GM19452 (cell line): ENCODE measurements at regions not wholly inside any gene's neighbourhood (a gene's known extent, or its start where the extent isn't known, plus 50 kb on each side); places are given as distances from the start of the nearest gene placed in this dataset.
"Not testable (repeated sequence)": the region's sequence is repeated elsewhere in the genome, so short reads cannot be mapped to it uniquely, and the experiment has no call there.

ENCODE experiments used
- ATAC-seq: cut with Tn5 transposase; IDR thresholded peaks from one replicate; pipeline ENCODE4 v1.9.1; 2021; ENCODE audit not compliant: unreplicated experiment

DNA sequence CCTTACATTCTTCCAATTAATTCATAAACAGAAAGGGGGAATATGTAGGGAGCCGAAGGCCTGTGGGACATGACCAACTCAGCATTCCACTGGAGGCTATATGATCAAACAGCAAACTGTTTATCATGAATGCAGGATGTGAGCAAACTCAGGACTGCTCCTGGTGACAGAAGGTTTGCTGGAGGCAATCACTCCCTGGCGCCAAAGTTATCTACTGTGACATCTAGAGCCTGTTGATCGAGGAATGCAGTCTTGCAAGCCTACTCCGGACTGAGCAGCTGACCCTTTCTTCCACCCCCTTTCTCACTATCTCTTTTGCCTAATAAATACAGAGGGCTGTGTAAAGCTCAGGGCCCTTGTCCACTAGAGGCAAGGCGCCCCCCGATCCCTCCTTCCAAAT is 122.0 kb upstream of the ZCCHC13 start:
- not testable (repeated sequence) for ATAC-seq

DNA sequence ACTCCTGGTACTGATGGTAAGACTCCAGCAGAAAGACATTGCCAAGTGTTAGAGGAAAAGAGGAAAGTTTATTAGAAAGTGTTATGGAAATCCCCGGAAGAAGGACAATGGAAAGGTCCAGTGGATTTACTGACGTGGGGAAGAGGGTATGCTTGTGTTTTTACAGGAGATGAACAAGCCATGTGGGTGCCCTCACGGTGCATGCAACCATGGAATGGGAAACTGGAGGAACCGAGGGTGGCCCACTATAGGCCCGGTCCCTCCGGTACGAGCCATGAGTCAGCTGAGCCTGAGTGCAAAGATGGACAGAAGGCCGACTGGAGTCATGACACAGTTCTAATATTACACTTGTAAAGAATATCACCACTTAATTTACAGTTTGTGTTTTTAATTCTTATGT is 123.3 kb upstream of the ZCCHC13 start:
- no peak for ATAC-seq

DNA sequence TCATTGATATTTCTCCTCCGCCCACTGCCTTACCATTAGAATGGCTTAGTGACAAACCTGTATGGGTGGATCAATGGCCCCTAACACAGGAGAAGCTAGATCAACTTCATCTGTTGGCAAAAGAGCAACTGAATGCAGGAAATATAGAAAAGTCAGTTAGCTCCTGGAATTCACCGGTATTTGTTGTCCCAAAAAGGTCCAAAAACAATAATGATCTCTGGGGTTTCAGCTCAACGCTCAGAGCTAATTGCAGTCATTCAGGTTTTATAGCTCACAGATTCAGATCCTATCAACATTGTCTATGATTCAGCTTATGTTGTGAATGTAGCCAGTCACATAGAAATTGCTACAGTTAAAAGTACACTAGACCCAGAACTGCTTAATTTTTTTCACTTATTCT is 124.0 kb upstream of the ZCCHC13 start:
- no peak for ATAC-seq

DNA sequence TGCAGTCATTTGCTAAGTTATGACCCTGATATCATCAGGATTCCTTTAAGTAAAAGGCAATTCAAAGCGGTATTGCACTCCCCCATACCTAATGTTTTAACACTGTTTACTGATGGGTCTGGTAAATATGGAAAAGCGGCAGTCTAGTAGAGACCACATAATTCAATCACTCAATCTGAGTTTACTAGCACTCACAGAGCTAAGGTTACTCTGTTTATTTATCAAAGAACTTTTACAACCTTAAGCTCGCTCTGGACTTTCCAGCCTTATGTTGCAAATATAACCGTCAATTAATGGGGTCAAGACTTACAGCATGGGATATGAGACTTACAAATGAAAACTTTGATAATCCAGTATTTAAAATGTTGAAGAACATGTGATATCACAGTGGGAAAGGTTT is 124.5 kb upstream of the ZCCHC13 start:
- no peak for ATAC-seq

DNA sequence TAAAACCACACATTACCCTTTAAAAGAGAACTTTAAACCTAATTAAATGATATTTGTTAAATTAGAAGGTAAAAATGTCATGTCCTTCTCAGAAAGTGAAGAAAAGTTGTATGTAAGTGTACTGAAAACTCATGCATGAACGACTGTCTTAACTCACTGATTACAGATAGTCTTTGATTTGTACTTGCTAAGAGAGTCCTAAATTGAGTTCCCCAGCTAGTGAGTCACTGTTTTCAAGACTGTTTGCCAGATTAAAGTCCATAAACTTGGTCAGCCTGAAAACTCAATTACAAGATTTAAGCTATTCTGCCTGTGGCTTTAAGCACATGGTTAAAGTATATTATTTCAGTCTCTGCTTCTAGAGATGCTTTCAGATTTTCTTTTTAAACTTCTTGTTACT is 124.9 kb upstream of the ZCCHC13 start:
- ATAC-seq = no peak

DNA sequence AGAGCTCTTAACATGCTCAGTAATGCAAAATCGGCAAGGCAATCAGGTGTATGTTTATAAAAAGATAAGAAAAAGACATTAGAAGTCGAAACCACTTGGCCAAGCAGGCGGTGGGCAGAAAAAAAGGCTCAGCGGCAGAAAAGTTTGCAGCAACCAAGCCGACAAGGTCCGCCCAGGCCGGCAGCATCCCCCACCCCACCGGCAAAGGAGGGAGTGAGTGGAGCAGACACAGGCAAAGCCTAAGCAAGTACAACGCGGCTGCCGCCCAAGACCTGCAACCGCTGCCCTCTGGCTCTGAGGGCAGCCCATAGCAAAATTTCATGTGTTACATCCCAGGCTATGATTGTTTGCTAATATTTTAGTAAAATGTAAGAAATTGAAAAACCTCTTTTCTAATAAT is 125.4 kb upstream of the ZCCHC13 start:
- no peak for ATAC-seq

DNA sequence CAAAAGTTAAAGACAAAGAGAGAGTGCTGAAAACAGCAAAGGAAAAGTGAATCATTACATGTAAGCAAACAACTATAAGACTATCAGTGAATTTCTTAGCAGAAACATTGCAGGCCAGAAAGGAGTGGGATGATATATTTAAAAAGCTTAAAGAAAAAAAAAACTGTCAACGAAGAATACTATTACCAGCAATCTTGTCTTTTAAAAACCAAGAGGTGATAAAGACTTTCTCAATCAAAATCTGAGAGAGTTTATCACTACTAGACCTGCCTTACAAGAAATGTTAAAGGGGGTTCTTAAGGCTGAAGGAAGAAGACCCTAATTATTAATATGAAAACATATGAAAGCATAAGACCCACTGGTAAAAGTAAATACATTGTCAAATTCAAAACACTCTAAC is 132.5 kb upstream of the ZCCHC13 start:
- no peak for ATAC-seq

DNA sequence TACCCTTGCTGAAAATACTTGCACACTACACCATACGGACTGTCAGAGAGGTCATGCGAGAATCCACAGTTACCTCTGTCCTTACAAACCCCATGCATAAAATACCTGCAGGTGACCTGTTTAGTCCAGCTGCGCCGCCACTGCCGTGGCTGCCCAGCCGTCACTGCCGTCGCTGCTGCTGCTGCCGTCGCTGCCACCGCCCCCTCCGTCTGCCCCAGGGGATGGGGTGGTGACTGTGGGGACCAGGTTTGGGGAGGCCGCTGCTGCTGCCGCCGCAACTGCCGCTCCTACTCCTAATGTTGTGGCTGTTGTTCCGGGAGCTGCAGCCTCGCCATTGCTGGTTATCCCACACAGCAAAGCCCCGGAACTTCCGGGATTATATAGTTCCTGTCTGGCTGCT is 141.8 kb upstream of the ZCCHC13 start:
- no peak for ATAC-seq

DNA sequence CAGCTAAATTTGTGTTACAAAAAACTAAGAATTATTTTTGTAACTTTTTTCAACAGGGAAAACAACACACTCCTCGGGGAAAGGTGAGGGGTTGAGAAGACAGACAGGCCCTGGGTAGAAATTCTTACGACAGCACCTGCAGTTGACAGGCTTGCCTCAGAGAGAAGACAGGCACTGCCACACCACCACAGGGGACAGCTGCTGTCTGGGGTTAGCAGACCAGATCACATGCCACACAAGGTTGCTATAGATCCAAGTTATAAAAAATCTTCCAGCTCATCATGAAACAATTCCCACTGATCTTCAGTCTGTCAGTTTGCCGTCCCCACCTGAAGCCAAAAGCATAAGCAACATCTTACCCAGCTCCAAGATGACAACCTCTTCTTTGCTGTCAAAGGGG is 143.2 kb upstream of the ZCCHC13 start:
- ATAC-seq = no peak

DNA sequence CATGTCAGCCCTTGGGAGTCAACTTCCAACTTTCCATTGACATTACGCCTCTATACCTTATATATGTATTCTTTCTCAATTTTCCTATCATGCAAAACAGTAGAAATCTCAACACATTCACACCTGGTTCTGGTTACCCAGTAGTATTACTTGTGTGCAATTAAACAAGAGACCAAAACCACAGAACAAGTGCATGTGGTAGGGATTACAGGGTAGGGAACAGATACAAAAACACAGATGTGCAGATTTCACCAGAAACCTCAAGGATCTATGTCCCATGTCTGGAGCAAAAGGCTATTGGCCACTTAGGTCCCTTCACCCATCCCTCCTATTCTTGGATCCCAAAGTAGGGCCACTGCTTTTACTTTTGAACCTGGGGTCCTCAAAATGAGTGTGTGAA is 143.6 kb upstream of the ZCCHC13 start:
- ATAC-seq = no peak

DNA sequence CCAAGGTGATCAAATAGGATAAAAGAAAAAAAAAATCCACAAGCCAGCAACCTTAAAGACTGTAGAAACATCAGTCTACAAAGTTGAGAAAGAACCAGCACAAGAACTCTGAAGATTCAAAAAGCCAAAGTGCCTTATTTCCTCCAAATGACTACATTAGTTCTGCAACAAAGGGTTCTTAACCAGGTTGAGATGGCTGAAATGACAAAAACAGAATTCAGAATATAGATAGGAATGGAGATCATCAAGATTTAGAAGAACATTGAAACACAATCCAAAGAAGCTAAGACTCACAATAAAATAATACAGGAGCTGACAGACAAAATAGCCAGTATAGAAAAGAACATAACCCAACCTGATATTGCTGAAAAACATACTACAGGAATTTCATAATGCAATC is 156.5 kb upstream of the ZCCHC13 start:
- ATAC-seq = no peak

DNA sequence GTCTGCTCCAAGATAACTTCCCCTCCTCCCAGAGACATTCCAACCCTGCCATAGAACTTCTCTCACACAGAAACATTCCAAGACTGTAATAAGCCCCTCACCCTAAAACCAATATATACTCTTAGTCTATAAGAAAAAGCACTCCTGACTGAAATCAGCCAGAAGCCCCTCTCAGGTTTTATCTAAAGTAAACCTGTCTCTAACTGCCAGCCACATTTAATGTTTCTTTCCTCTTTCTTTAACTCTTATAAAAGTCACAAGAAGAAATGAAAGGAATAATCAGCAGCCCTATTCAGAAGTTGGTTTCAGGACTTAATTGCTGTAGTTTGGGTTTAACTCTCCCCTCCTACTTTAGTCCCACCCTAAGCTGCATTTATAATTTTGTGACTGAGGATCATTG is 165.0 kb upstream of the ZCCHC13 start:
- no peak for ATAC-seq

DNA sequence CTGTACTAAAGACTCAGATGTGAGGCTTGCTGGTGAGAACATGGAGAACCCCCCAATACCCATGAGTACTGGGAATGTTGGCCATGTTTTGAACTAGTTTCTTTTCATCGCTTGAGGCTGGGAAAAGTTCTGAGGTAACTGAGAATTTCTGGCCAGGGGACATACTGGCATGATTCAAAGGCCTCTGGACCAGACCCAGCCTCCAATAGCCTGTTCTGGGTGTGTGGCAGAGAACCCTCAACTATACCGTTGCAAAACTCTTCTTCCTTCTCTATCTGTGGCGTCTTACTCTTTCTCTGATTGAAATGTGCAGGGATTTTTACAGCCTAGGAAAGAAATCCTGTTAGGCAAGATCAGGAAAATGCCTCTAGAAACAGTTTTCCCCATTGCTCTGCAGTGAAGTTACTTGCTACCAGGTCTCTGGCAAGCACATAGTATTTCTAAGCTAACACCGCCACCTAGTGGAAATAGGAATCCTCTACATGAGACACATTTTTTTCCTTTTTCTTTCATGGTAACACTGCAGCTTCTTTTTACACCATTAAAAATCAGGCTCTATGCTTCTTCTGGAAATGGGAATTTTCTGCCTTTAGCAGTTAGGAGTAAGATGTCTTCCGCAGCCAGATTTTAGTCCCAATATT is 170.7 kb upstream of the ZCCHC13 start:
- ATAC-seq = no peak

DNA sequence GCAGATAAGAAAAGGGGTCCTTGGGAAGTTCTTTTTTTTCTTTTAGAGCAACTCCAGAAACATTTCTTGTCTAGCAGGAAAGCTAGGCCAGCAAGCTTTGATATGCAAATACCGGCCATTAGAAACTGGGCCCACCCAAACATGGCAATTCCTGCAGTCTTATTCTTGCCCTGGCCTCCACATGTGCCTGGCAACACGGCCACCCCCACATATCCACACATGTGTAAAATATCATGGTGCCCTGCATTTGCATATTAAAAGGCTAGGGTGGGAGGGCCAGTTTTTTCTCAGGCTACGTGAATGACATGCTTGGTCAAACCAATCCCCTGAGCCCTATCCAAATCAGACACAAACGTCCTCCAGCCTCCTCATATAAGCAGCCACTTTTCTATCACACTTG is 171.7 kb upstream of the ZCCHC13 start:
- no peak for ATAC-seq

DNA sequence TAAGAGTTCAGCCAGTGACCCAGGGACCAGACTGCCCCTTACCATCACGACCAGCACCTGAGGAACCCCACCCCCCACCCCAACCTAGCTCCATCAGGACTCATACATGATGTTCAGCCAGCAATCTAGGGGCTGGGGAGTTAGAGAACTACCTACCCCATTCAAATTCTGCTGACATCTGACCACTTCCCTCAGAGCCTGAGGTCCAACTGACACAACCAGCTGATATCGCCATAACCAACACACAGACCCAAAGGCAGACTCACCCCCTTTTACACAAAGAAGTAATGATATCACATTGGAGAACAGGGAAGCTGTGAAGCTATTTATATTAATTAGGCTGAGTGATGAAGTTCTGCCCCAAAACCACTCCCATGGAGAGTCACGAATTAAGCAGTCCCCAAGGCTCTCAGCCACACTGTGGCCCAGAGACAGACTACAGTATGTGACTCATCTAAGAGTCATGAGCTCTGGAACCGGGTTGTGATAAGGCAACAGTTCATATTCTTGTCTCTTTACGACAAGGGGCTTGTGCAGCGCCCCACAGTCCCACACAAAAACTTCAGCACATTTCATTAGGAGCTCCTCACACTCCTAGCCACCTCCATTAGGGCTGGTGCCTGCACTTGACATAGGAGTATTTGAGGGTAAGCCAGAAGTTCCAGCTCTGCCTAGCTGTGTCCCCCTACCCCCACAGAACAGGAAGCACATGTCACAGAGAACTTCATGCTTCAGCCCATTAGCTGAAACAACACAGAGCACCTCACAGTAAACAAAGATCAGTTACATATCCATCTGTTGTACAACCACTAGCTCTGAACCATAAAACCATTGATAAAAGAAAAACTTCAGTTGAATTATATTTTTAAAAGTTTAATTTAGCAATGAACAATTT is 184.7 kb upstream of the ZCCHC13 start:
- ATAC-seq = no peak

DNA sequence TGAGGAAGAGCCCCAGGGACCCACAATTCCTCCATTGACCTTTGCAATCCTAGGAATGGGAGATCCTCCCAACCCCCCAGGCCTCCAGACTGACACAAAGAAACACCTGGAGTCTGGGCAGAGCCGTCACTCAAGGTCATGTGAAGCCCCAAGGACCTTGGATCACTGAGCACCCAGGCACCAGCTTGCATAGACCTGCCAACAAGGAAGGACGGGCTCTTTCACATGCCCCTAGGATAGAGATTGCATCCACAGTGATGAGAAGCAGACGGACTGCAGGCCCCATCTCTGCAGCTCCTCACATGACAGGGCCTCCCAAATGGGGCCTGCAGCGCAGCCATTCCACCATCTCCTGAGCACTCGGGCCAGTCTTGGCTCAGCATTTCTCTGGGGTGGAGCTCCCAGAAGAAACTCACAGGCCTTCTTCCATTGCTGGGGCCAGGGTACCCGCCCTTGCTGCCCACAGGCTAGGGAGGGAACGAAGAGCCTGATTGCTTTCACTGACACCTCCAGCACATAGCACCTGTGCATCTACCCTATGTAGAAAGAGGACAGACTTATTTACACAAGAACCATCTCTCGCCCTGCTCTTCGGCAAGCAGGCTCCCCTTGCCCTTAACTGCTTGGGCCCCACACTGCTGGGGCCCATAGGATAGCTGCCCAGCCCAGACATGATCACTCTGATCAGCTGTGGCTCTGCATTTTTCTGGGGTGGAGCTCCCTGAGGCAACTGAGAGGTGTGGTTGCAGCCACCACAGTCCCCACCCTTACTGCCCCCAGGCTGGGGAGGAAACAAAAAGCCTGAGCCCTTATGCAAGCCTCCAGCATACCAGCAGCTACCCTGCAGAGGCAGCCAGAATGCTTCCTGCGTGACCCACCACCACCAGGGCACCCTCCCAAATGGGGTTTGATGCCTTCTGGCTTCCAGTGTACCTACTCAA is 185.7 kb upstream of the ZCCHC13 start:
- no peak for ATAC-seq

DNA sequence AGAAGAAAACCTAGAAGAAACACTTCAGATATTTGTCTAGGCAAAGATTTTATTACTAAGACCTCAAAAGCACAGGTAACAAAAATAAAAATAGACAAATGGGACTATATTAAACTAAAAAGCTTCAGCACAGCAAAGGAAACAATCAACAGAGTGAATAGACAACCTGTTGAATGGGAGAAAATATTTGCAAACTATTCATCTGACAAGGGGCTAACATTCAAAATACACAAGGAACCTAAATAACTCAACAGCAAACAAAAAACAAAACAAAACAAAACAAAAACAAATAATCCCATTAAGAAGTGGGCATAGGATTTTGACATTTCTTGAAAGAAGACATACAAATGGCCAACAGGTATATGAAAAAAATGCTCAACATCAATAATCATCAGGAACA is 192.7 kb upstream of the ZCCHC13 start:
- ATAC-seq = no peak

DNA sequence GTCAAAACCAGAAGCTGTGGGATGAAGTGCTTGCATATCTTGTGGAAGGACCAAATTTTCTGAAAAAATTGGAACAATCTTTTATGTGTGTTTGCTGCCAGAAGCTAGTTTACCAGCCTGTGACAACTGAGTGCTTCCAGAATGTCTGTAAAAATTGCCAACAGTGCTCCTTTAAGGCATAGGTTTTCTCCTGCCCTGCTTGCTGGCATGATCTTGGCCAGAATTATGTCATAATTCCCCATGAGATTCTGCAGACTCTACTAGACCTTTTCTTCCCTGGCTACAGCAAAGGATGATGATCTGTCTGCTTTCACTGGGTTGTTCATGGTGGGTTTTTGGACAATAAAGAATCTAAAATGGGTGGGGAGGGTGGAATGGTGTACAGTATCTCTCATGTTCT is 196.3 kb upstream of the ZCCHC13 start:
- no peak for ATAC-seq

DNA sequence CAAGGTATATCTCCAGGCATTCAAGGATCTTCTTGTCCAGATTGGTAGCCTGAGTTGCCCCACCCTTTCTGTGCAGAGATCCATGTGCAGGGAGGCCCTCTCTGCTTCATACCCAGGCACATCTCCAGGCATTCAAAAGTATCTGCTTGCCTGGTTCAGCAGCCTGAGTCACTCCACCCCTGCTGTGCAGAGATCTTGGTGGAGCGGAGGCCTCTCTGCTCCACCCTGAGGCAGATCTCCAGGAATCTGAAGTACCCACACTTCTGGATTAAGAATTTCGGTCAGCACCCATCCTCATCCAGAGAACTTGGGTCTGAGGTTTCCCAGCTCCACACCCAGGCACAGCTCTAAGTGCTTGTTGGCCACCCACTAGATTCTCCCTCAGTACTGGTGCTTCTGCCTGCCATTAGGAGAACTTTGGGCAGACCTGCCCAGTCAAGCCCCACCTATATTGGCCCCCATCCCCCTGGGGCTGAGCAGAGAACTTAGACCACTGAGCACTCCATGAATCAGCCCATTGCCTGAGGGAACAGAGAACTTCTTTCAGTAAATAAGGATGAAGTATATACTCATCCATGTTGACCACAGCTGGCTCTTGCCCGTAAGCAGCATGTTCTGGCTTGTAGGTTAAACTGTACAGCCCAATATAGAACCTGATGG is 199.5 kb upstream of the ZCCHC13 start:
- ATAC-seq = no peak

DNA sequence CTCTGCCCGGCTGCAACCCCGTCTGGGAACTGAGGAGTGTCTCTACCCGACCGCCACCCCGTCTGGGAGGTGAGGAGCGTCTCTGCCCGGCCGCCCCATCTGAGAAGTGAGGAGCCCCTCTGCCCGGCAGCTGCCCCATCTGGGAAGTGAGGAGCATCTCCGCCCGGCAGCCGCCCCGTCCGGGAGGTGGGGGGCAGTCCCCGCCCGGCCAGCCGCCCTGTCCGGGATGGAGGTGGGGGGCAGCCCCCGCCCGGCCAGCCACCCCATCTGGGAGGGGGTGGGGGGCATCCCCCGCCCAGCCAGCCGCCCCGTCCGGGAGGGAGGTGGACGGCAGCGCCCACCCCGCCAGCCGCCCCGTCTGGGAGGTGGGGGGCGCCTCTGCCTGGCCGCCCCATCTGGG is 205.6 kb upstream of the ZCCHC13 start:
- ATAC-seq = not testable (repeated sequence)

DNA sequence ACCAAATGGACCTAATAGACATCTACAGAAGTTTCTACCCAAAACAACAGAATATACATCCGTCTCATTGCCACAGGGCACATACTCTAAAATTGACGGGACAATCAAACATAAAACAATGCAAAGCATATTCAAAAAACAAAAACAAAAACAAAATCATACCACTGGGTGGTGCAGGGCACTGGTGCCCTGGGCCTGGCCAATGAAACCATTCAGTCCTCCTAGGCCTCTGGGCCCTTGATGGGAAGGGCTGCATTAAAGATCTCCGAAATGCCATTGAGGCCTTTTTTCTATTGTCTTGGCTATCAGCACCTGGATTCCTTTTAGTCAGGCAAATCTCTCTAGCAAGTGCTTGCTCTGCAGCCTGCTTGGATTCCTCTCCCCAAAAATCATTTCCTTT is 213.9 kb upstream of the ZCCHC13 start:
- no peak for ATAC-seq
